ENCODE measurements at regions not wholly inside any gene's neighbourhood (a gene's known extent, or its start where the extent isn't known, plus 50 kb on each side); places are given as distances from the start of the nearest gene placed in this dataset.

DNA sequence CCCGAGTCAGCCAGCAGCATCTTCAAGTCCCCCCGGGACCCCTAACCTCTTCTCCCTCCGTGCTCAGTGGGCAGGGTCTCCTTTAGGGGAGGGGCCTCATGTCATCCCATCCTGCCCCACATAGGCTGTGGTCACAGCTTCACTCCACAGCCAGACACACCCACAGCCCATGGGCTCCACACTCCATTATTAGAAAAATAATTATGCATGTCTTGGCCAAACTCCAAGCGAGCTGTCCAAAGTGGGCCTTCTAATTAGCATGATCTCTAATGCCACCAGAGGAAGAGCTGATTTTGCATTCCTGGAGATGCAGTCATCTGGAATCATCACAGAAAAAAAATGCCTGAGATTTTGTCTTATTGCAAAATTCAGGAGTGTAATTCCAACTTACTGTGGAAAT lies 418.2 kb downstream of the IRX2 start:
- H3K9me3 ChIP-seq (ENCODE audit: control insufficient read depth in 1 of 2, insufficient read depth in 1 of 2, low read depth in 1 of 2, low read length in 2 of 2) = no peaks in the 10 kb centered on the region; a peak in 1 of 4 replicates
- no peaks in the 10 kb centered on the region for H4K20me1 ChIP-seq (ENCODE audit: insufficient read depth)
- H2AFZ ChIP-seq (ENCODE audit: low read depth, low read length, poor library complexity, severe bottlenecking) = no peak overlapping the region
- H3K27me3 ChIP-seq (ENCODE audit: insufficient read depth, low read length) = no peaks in the 10 kb centered on the region
- H3K27ac ChIP-seq (ENCODE audit: low read depth, low read length) = no peak overlapping the region
- no peak overlapping the region for H3K9ac ChIP-seq (ENCODE audit: low read length)
- H3K4me2 ChIP-seq (ENCODE audit: low read length) = no peak overlapping the region
- no peak overlapping the region for H3K4me3 ChIP-seq (replicated peaks in 1 of 2; ENCODE audit: low read depth in 1 of 2, low read length in 2 of 2)
- H3K4me1 ChIP-seq (ENCODE audit: control insufficient read depth in 1 of 2, insufficient read depth in 2 of 2, low read length in 2 of 2) = no peaks in the 10 kb centered on the region
- H3K36me3 ChIP-seq (ENCODE audit: control insufficient read depth in 1 of 2, insufficient read depth in 2 of 2, low read length in 2 of 2) = no peaks in the 10 kb centered on the region
- no peaks in the 10 kb centered on the region for H3K79me2 ChIP-seq (ENCODE audit: insufficient read depth, low read length)
- no TSS peak for BruUV-seq (replicated peaks)
- DNase-seq (ENCODE audit: low read depth, low spot score) (no peak), ATAC-seq (no peak)
- CTCF ChIA-PET = no interaction called here
- H3K9me2 ChIP-seq (ENCODE audit: insufficient read depth) = no peaks in the 10 kb centered on the region
- POLR2A ChIA-PET = no interaction called here
- intact Hi-C loops (cut with micrococcal nuclease) = no loop called here
- TF ChIP-seq EZH2 (IDR thresholded peaks at IDR 0.05) (no peak), CEBPB (IDR thresholded peaks at IDR 0.05; ENCODE audit: low read depth) (no peak), POLR2AphosphoS5 (IDR thresholded peaks at IDR 0.05; ENCODE audit: low read depth, low read length) (no peak), ELF1 (IDR thresholded peaks at IDR 0.05; ENCODE audit: borderline replicate concordance, low read depth) (no peak)
- TF ChIP-seq, protein P1, sequence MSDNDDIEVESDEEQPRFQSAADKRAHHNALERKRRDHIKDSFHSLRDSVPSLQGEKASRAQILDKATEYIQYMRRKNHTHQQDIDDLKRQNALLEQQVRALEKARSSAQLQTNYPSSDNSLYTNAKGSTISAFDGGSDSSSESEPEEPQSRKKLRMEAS (IDR thresholded peaks at IDR 0.05) = no peak
- RAD21 ChIA-PET (ENCODE audit: low non-redundant PET in 1 of 2, low total read pairs in 2 of 2, uncharacterized antibody in 2 of 2, unreplicated experiment in 2 of 2) = no interaction called here

DNA sequence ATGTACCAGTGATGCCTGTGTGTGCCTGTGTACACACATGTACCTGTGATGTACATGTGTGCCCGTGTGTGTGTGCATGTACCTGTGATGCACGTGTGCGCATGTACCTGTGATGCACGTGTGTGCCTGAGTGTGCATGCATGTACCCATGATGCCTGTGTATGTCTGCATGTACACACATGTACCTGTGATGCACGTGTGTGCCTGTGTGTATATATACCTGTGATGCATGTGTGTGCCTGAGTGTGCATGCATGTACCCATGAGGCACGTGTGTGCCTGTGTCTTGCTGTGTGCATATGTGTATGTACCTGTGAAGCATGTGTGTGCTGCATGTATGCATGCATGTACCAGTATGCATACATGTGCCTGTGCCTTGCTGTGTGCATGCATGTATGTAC lies 419.0 kb downstream of the IRX2 start:
- ChIA-PET CTCF (no interaction called here), POLR2A (no interaction called here), RAD21 (ENCODE audit: low non-redundant PET in 1 of 2, low total read pairs in 2 of 2, uncharacterized antibody in 2 of 2, unreplicated experiment in 2 of 2) (no interaction called here)
- Histone ChIP-seq H3K36me3 (ENCODE audit: control insufficient read depth in 1 of 2, insufficient read depth in 2 of 2, low read length in 2 of 2) (no peaks in the 10 kb centered on the region), H2AFZ (ENCODE audit: low read depth, low read length, poor library complexity, severe bottlenecking) (no peak overlapping the region), H3K9ac (ENCODE audit: low read length) (no peak overlapping the region), H3K4me1 (ENCODE audit: control insufficient read depth in 1 of 2, insufficient read depth in 2 of 2, low read length in 2 of 2) (no peaks in the 10 kb centered on the region), H3K4me2 (ENCODE audit: low read length) (no peak overlapping the region), H3K27ac (ENCODE audit: low read depth, low read length) (no peak overlapping the region), H3K27me3 (ENCODE audit: insufficient read depth, low read length) (no peaks in the 10 kb centered on the region), H3K4me3 (replicated peaks in 1 of 2; ENCODE audit: low read depth in 1 of 2, low read length in 2 of 2) (no peak overlapping the region), H3K9me2 (ENCODE audit: insufficient read depth) (no peaks in the 10 kb centered on the region), H3K79me2 (ENCODE audit: insufficient read depth, low read length) (no peaks in the 10 kb centered on the region), H4K20me1 (ENCODE audit: insufficient read depth) (no peaks in the 10 kb centered on the region), H3K9me3 (ENCODE audit: control insufficient read depth in 1 of 2, insufficient read depth in 1 of 2, low read depth in 1 of 2, low read length in 2 of 2) (no peaks in the 10 kb centered on the region; a peak in 1 of 4 replicates)
- no TSS peak for BruUV-seq (replicated peaks)
- intact Hi-C loops (cut with micrococcal nuclease) = no loop called here
- TF ChIP-seq POLR2AphosphoS5 (IDR thresholded peaks at IDR 0.05; ENCODE audit: low read depth, low read length) (no peak), JUND (IDR thresholded peaks at IDR 0.05) (no peak), ELF1 (IDR thresholded peaks at IDR 0.05; ENCODE audit: borderline replicate concordance, low read depth) (no peak), FOSL1 (IDR thresholded peaks at IDR 0.05; ENCODE audit: low read depth) (no peak), CEBPB (IDR thresholded peaks at IDR 0.05; ENCODE audit: low read depth) (no peak)
- TF ChIP-seq, protein P2, sequence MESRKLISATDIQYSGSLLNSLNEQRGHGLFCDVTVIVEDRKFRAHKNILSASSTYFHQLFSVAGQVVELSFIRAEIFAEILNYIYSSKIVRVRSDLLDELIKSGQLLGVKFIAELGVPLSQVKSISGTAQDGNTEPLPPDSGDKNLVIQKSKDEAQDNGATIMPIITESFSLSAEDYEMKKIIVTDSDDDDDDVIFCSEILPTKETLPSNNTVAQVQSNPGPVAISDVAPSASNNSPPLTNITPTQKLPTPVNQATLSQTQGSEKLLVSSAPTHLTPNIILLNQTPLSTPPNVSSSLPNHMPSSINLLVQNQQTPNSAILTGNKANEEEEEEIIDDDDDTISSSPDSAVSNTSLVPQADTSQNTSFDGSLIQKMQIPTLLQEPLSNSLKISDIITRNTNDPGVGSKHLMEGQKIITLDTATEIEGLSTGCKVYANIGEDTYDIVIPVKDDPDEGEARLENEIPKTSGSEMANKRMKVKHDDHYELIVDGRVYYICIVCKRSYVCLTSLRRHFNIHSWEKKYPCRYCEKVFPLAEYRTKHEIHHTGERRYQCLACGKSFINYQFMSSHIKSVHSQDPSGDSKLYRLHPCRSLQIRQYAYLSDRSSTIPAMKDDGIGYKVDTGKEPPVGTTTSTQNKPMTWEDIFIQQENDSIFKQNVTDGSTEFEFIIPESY (IDR thresholded peaks at IDR 0.05; ENCODE audit: extremely low read depth, insufficient replicate concordance, low read length) = no peak
- ATAC-seq = no peak
- no peak for DNase-seq (ENCODE audit: low read depth, low spot score)

Data from HCT116 (cell line).